Inflammatory macrophage treated with lipopolysaccharide for 4 hours (primary cell): ENCODE measurements at regions not wholly inside any gene's neighbourhood (a gene's known extent, or its start where the extent isn't known, plus 50 kb on each side); places are given as distances from the start of the nearest gene placed in this dataset.

Source experiments
- DNase-seq: peaks from one replicate; pipeline ENCODE4 v3.0.0-alpha.2; 2020

DNA sequence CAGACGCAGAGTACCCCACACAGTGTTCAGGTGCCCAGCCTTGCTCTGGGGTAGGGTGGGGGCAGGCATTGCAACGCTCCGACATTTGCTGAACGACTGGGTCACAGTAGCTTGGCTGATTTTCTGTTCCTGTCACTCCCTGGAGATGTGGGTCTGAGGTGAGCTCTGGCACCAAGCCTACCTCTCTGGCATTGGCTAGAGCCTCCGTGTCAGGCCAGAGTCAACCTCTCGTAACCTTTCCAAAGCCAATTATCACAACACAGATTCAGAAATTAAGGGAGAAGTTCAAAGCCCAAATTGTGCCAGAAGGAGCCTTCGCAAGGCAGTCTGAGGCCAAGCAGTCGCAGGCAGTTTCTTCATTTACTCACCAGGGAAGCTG, 117.2 kb downstream of the IRS2 start:
- no peak for DNase-seq

DNA sequence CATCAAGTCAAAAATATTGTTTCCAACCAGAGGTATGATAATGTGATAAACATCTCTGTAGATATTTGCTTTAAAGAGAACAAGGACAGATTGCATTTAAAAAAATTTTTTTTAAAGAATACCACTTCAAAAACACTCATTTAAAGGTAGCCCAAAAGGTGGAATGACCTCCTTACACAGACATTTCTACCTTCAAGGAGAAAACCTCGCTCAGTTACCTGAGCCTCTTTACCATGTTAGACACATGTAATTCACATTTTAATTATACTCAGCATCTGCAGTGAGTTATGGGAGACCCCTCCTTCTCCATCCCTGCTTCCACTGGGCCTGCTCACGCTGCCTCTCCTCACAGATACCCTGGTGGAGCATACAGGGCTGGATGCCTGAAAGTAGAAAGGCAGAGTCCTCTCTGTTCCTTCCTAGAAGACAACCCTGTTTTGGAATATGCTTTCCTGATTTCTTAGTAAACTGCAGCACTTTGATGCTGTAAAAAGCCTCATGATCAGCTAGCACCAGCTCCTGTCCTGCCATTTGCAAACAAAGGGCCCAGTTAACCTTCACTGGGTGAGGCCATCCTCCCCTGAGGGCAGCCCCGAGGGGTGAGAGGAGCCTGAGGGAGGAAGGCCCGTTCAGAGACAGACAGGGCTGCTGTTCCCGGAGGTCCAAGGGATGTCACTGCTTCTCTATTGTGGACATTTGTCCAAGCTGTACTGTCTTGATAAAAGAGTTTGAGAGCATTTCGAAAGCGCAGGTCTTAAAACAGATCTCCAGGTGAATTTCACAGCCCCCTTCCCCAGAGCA, 117.8 kb downstream of the IRS2 start:
- no peak for DNase-seq

DNA sequence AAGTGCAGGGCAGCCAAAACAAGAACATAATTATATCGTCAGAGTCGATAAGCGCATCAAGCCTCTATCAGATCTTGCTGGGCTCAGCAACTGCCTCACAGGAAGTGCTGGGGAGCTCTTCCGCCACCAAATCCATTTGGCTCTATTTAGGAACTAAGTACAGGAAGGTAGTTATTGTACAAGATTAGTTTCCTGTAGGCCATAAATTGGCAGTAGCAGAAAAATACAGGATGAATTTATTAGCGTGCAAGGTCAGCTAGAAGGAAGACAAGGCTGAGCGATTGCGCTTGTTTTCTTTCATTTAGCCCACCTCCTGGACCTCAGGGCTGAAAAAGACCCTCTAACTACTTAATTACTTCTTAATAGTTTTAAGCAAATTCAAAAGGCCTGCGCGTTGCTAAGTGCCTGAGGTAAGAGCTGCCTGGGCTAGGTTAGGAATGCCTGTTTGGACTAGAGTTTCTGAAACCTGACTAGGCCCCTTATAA, 118.5 kb downstream of the IRS2 start:
- no peak for DNase-seq

DNA sequence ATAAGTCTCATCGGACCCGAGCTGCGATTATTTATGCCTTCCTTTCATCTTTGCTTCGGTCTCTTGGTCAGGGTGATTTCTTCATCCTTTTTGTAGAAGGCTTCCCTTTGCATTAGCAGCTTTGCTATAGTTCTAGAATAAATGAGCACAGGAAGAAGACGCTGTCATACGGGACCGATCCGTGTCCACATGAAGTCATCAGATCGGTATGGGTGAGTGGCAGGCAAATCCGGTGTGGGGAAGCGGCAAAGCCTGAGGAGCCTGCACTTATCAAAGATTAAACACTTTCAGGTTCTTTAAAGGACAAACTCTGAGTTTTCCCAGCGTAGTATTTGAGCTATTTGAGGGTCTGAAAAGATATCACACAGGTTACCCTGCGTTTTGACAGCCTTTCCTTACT, 119.3 kb downstream of the IRS2 start:
- DNase-seq: no peak

DNA sequence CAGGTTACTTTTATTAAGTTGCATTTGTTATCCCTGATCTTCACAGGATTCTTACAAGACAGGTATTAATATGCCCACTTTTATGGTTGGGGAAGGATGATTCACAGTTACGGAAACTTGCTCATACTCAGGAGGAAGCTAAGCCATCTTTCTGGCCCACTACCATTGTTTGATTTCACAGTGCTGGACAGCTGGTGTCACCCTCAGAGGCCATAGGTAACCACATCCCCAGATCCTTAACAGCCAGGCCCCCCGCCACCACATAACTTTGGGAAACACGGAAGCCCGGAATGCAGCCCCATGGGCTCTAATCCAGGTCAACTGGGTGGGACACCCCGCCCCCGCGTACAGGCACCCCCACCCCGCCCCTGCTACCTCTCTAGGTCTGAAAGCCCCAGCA, 119.7 kb downstream of the IRS2 start:
- no peak for DNase-seq

DNA sequence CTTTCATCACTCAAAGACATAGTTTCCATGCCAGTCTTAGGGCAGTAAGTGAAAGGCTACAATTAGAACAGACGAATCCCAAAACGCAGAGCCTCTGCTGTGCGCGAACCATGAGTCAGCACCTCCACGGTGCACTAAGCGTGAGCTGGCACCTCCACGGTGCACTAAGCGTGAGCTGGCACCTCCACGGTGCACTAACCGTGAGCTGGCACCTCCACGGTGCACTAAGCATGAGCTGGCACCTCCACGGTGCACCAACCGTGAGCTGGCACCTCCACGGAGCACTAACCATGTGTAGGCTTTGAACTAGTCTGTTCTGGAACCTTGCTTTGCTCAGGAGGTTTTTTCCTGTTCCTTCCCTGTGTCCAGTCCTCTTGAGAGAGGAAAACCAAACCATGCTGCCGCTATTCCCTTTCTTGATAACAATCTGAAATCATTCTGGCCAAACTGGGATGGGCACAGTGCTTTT, 120.6 kb downstream of the IRS2 start:
- no peak for DNase-seq

DNA sequence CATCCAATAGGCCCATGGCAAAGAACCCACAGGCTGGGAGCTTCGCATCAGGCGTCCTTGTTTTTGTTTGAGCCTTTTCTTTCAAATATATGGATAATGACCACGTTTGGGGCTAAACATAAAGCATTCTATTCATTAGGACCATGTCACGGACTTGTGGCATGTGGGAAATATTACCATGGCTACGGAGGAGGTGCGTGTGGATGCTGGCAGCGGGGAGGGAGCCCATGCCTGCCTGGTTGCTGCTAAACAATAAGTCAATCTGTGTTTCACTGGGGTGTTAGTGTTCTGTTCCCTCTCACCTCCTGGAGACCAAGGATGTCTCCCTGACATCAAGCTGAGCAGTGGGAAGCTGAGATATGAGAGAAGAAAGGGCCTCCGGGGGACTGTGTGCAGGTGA, 121.1 kb downstream of the IRS2 start:
- DNase-seq: no peak

DNA sequence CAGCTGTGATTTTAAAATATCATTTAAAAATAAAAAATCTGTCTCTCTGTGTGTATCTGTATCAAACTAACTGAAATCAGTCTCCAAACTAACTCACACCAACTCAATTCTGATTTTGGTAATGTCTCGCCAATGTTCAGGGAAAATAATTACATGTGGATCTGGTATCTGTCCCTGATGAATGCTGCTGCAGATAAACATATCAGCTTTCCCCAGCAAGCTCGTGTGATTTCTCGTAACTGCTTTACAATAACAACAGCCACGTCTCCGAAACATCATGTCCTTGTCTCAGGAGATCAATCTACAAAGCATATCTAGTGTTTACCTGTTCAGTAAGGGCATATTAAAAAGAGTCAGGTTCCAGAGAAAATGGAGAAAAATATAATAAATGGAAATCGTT, 129.0 kb downstream of the IRS2 start:
- no peak for DNase-seq

DNA sequence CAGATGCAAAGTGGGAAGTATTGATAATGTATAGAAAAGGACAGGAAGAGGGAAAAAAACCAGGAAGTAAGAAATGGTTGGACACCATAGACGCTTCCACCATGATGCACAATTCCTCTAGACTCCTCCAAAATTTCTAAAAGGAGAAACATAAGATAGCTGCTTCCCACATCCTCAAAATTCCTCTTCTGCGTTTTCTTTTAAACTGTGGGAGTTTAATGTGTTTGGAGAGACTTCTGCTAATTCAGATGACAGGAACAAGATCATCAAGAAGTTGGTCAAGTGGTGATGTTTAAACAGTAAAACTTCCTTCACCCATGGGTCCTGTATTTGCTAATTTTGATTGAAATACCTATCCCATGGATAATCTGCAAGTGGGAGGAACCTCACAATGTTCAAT, 130.2 kb downstream of the IRS2 start:
- DNase-seq: peak; percentile 47

DNA sequence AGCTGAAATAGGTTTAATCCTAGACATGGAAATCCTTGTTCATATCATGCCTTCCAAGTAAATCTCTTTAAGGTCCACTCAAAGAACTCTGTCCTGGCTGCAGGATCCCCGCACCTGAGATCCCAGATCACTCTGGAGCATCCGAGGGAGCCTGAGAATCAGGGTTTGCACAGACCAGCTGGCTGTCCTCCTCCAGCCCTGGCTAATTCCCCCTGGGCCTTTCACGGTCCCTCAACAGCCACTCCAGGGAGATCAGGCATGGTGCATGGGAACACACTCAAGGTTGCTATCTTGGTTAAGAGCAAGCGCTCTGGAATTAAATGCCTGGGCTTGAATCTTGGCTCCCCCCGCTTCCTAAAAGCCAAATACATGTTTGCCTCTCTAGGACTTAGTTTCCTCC, 130.8 kb downstream of the IRS2 start:
- no peak for DNase-seq

DNA sequence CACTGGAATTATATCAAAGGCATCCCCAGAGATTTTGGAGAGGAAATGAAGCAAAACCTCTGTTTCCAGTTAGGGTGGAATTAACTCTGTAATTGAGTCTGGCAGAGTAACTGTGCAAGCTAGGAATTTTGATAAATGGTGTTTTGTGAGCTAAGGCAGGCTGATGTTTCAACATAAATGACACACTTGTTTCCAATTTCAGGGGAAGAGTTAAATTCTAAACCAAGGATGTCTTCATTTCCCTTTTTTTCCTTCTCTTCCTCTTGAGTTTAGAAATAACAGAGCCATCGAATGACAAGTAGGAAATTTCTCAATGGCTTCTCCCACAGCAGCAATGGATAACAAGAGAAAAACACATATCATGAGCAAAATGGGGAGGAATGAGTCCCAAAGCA, 131.2 kb downstream of the IRS2 start:
- DNase-seq: peak; percentile 96

DNA sequence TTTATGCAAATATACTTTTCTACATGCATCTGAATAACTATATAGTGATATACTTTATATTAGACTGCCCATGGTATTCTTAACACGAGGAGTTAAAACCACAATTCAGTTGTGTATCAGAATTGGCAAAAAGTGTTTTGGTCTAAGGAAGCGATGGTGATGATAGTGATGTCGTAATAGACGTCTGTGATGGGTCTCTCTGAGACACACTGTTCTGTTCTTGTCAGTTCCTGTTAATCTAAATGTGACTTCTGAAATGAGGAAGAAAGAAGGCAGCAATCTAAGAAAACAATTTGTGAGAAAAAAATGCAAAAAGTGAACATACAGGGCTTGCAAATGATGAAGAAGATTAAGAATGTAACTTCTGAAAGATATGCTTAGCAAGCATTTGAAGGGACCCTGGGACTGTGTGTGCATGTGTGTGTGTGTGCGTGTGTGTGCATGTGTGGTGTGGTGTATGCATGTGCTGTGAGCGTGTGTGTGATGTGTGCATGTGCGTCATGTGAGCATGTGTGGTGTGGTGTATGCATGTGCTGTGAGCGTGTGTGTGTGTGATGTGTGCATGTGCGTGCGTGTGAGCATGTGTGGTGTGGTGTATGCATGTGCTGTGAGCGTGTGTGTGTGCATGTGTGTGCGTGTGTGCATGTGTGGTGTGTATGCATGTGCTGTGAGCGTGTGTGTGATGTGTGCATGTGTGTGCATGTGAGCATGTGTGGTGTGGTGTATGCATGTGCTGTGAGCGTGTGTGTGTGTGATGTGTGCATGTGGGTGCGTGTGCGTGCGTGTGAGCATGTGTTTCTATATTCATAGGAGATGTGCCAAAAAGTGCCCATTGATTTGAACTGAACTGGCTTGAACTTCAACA, 131.8 kb downstream of the IRS2 start:
- peak; percentile 94 for DNase-seq

DNA sequence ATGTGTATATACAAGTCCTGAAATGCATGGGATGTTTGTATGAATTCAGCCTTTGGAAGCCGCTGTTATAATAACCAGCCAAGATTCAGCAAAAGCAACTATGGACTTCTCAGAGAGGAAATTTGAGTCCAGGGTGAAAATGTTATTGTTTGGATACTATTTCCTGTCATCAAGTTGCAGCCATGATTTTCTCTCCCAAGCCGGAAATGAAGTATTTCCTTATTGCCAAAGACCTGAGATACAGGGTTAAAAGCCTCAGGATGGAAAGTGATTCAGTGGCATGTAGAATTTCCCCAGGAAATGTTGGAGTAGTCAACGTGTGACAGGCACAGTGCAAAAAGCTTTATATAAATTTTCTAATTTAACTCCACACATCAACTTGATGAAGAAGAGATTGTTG, 133.9 kb downstream of the IRS2 start:
- DNase-seq: peak; percentile 73

DNA sequence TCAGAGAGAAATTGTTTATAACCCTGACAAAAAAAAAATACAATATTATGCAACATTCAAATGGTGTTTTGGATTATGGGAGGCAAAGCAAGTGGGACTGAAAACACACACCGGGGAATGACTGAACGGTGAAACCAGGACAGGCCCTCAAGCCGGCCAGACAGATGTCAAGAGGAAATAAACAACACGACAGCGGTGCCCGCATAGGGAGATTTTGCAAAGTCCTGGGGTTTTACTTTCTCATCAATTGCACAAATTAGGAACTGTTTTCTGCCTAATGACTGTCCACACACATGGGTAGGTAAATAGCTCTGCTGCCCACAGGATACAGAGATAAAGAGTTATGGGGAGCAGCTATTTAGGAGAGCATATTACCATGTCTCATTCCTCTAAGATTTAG, 134.5 kb downstream of the IRS2 start:
- peak; percentile 85 for DNase-seq

DNA sequence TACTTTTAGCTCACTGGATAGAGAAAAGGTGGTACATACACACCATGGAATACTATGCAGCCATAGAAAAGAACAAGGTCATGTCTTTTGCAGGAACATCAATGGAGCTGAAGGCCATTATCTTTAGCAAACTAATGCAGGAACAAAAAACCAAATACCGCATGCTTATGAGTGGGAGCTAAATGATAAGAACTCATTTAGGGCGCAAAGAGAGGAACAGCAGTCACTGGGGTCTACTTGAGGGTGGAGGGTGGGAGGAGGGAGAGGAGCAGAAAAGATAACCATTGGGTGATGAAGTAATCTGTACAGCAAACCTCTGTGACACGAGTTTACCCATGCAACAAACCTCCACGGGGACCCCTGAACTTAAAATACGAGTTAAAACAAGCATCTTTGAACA, 135.1 kb downstream of the IRS2 start:
- DNase-seq: no peak

DNA sequence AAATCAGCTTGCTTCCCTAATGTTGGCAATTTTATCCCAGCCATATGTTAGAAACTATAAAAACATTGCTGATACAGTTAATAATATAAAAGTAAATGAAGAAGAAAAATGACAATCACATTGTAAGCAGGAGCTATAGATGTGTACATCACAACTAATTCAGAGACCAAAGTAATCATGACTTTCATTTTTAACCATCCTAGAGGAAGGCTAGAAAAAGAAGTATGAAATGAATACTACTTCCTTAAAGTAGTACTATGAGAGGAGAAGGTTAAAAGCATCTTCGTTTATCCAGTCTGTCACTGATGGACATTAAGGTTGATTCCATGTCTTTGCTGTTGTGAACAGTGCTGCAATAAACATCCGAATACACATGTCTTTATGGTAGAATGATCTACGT, 135.5 kb downstream of the IRS2 start:
- DNase-seq: peak; percentile 72

DNA sequence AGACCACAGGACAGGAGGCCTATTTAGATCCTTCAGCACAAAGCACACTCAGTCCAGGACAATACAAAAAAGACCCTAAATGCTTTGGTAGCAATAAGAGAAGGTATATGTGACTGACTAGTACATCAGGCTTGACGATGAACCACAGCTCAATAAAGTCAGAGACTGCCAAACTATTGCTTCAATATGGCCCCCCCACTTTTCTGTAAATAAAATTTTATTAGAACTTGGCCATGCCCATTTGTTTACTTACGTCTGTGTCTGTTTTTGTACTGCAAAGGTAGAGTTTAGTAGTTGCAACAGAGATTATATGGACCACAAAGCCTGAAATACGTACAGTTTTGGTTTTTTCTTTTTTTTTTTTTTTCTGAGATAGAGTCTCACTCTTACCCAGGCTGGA, 136.7 kb downstream of the IRS2 start:
- no peak for DNase-seq

DNA sequence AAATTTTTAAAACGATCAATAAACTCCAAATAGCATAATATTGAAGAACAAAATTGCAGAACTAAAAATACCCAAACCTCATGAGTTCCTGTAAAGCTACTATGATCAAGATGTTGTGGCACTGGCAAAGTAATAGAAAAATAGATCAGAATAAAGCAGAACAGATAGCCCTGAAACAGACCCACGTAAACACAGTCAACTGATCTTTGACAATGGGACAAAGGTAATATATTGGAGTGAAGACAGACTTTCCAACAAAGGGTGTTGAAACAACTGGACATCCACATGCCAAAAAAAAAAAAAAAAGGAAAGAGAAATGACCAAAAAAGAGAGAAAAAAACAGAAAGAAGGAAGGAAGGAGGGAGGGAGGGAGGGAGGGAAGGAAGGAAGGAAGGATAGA, 138.7 kb downstream of the IRS2 start:
- no peak for DNase-seq

DNA sequence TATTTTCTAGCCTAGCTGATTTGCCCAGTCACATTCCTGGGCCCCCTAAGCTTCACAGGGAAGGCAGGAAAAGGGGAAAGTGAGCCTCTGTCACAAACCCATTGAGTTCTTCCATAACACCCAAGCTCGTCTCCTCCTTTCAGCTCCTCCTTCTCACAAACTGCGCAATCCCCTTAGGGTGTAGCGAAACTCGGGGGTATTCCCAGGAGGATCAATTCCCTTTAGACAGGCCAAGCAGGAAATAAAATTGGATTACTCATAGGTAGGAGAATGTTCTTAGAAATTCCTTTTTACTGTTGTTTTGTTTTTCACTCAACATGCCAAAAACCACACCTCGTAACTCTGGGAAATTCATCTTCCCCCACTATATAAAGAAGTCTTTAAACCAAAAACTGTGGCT, 139.3 kb downstream of the IRS2 start:
- DNase-seq: peak; percentile 27

DNA sequence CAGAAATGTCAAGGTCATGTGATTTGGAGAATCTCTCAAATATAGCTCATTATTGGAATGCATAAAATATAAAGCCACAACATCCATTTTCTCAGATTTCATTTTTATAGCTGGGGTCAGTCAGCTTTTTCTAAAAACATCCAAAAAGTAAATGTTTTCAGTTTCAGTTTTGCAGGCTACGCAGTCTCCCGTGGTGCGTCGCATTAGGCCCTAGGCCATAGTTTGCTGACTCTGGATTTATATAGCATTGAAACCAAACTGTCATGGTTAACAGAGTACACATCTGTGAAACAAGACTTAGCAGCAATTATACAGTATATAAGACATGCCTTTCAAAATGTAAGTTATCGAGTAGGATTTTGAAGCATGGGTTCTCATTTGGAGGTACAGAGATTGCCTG, 140.0 kb downstream of the IRS2 start:
- DNase-seq: no peak

DNA sequence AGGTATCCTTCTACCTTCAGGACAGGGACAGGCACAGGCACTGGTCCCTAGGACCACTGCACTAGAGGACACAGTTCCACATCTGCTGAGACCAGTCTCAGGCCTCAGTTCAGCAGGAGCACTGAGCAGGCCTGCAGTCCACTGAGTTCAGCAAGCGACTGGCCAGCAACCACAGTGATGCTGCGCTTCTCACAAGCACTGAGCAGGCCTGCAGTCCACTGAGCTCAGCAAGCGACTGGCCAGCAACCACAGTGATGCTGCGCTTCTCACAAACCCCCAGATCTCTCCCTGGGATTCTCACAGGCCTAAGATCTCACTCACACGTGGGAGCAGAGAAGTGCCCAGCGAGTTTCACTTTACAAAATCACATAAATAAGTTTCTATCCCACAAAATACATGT, 140.6 kb downstream of the IRS2 start:
- peak; percentile 35 for DNase-seq

DNA sequence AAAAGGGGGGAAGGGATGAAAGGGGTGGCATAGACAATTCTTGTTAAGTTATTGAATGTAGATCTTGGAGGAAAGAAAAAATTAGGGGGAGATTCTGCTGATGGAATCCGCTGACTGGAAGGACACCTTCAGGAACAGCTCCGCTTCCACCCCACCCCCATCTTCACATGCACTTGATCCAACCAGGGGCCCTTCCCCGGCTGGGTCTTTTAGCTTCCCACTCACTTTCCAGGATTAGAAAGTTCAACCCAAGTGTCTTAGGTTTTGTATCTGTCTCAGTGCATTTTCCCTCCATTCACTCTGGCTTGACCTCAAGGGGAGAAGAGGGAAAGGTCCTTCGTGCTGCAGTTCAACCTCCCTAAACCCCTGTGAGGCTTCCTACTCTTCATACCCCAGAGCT, 141.4 kb downstream of the IRS2 start:
- DNase-seq: no peak

DNA sequence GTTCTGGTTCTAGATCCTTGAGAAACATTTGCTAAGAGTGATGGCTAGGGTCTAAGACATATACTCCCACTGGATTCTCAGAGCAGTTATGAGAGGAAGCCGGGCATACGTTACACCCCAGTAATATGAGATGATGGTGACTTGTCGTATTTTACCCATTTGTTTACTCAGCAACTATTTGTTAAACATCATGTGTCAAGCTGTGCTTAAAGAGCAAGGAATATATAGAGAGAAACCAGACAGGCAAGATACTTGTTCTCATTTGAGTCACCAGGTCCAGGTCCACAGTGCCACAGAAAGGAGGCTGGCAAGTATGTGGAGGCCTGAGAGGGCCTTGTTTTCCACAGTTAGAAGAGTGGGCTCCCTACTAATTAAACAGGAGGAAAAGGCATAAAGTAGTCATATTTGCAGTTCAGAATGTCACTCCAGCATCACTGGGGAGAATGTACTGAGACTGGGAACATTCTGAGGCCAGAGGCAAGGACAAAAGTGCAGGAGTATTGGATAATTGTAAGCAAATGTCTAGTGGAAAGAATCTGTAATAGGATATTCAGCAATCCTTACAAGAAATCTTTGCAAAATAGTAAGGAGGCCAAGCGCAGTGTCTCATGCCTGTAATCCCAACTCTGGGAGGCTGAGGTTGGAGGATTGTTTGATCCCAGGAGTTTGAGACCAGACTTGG, 142.2 kb downstream of the IRS2 start:
- DNase-seq: no peak

DNA sequence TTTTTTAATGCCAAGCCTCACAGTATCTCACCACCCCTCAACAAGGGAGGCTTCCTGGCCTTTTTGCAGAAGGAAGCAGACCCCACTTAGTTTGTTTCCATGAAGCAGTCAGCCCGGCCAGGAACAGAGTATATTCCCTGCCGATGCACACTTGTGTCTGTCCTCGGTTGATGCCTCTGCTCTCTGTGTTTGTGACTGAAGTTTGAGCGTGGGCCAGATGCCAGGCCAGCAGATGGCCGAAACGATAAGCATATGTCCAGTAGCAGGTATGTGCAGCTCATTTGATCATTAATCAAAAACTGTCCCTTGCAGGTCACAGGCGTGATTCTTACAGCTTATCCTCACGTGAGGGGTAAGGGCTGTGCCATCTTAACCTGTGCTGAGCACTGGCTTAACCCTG, 144.0 kb downstream of the IRS2 start:
- DNase-seq: no peak
